Neural progenitor cell (in vitro differentiated cells): ENCODE measurements at regions not wholly inside any gene's neighbourhood (a gene's known extent, or its start where the extent isn't known, plus 50 kb on each side); places are given as distances from the start of the nearest gene placed in this dataset.

Source experiments
- DNase-seq: peaks from one replicate; pipeline ENCODE4 v3.0.0-alpha.2; 2016; ENCODE audit warnings: low spot score
- H2AFZ ChIP-seq: fragments of 200-600 bp; sonication (generic); replicated peaks from 2 replicates; pipeline ENCODE4 v1.6.1; 2016; ENCODE audit warnings: antibody characterized with exemption
- H3F3A ChIP-seq: fragments of 200-600 bp; sonication (generic); 2 replicates; pipeline ENCODE4 v1.6.1; 2016; ENCODE audit warnings: antibody characterized with exemption, low read depth
- H3K27ac ChIP-seq: fragments of 200-600 bp; sonication (generic); 2 replicates; pipeline ENCODE4 v1.5.1; 2016; ENCODE audit warnings: mild to moderate bottlenecking
- H3K27me3 ChIP-seq: fragments of 200-600 bp; sonication (generic); 2 replicates; pipeline ENCODE4 v1.6.1; 2016; ENCODE audit warnings: mild to moderate bottlenecking, moderate library complexity
- H3K36me3 ChIP-seq: fragments of 200-600 bp; sonication (generic); 2 replicates; pipeline ENCODE4 v1.5.1; 2016
- H3K4me1 ChIP-seq: fragments of 200-600 bp; sonication (generic); 2 replicates; pipeline ENCODE4 v1.6.1; 2016; ENCODE audit warnings: mixed run types
- H3K4me2 ChIP-seq: fragments of 200-600 bp; sonication (generic); 2 replicates; pipeline ENCODE4 v1.6.1; 2016
- H3K4me3 ChIP-seq: fragments of 200-600 bp; sonication (generic); 2 replicates; pipeline ENCODE4 v1.5.1; 2016
- H3K79me2 ChIP-seq: fragments of 200-600 bp; sonication (generic); 2 replicates; pipeline ENCODE4 v1.6.1; 2016; ENCODE audit warnings: low read depth
- H3K9ac ChIP-seq: fragments of 200-600 bp; sonication (generic); 2 replicates; pipeline ENCODE4 v1.6.1; 2016
- H3K9me3 ChIP-seq: fragments of 200-600 bp; sonication (generic); 2 replicates; pipeline ENCODE4 v1.5.1; 2016; ENCODE audit warnings: low read depth
- H4K20me1 ChIP-seq: fragments of 200-600 bp; sonication (generic); 2 replicates; pipeline ENCODE4 v1.6.1; 2016; ENCODE audit warnings: low read depth
- H3K27ac Mint-ChIP-seq: 3 replicates; pipeline ENCODE4 v1.8.0; 2021; ENCODE audit warnings: mixed read lengths
- H3K27me3 Mint-ChIP-seq: 2 replicates; pipeline ENCODE4 v1.8.0; 2022; ENCODE audit warnings: low read depth, mild to moderate bottlenecking, inconsistent platforms, moderate library complexity, mixed read lengths; ENCODE audit not compliant: insufficient read depth
- H3K36me3 Mint-ChIP-seq: 3 replicates; pipeline ENCODE4 v1.8.0; 2021; ENCODE audit warnings: mixed read lengths
- H3K4me1 Mint-ChIP-seq: 3 replicates; pipeline ENCODE4 v1.8.0; 2021; ENCODE audit warnings: mixed read lengths
- H3K4me3 Mint-ChIP-seq: 3 replicates; pipeline ENCODE4 v1.8.0; 2021; ENCODE audit warnings: mild to moderate bottlenecking, moderate library complexity, mixed read lengths
- H3K9me3 Mint-ChIP-seq: 3 replicates; pipeline ENCODE4 v1.8.0; 2020; ENCODE audit warnings: mixed read lengths
- CTCF ChIP-seq: fragments of 200-600 bp; sonication (generic); IDR thresholded peaks from 2 replicates; pipeline ENCODE4 v1.5.1; 2017; ENCODE audit warnings: antibody characterized with exemption, mild to moderate bottlenecking
- EZH2 ChIP-seq: fragments of 200-600 bp; sonication (generic); IDR thresholded peaks from 2 replicates; pipeline ENCODE4 v1.6.1; 2017; ENCODE audit warnings: antibody characterized with exemption, mild to moderate bottlenecking, moderate library complexity
- EZH2phosphoT487 ChIP-seq: fragments of 200-600 bp; sonication (generic); IDR thresholded peaks from 2 replicates; pipeline ENCODE4 v1.6.1; 2017; ENCODE audit warnings: antibody characterized with exemption

- peaks cover 5% of the 10 kb centered on the region for H3K4me1 Mint-ChIP-seq
- no peak overlapping the region for H2AFZ ChIP-seq
- H3K36me3 ChIP-seq: no peaks in the 10 kb centered on the region
- H3K4me2 ChIP-seq: no peak overlapping the region
- peaks cover under 1% of the 10 kb centered on the region for H3K9me3 Mint-ChIP-seq
- no peaks in the 10 kb centered on the region for H3K9me3 ChIP-seq
- no peak for DNase-seq
- H3K4me3 Mint-ChIP-seq: no peak overlapping the region
- H3K4me3 ChIP-seq: no peak overlapping the region
- no peaks in the 10 kb centered on the region for H3F3A ChIP-seq
- no peak overlapping the region for H3K9ac ChIP-seq
- no peaks in the 10 kb centered on the region for H3K36me3 Mint-ChIP-seq
- TF ChIP-seq EZH2phosphoT487 (no peak), CTCF (no peak), EZH2 (no peak)
- no peak overlapping the region for H3K27ac ChIP-seq
- no peaks in the 10 kb centered on the region for H4K20me1 ChIP-seq
- no peaks in the 10 kb centered on the region for H3K27me3 ChIP-seq
- H3K4me1 ChIP-seq: no peaks in the 10 kb centered on the region
- H3K27me3 Mint-ChIP-seq: peaks cover 2% of the 10 kb centered on the region
- H3K79me2 ChIP-seq: no peaks in the 10 kb centered on the region
- no peak overlapping the region for H3K27ac Mint-ChIP-seq
Observed at GRCh38 chr16:79814124-79814523, 213.6 kb upstream of the MAF start.

- no peaks in the 10 kb centered on the region for H3K27me3 Mint-ChIP-seq
- Histone ChIP-seq H3K4me2 (no peak overlapping the region), H3K4me1 (peaks cover under 1% of the 10 kb centered on the region), H2AFZ (no peak overlapping the region), H3K4me3 (no peak overlapping the region), H4K20me1 (no peaks in the 10 kb centered on the region), H3K27me3 (no peaks in the 10 kb centered on the region), H3K27ac (no peak overlapping the region), H3K79me2 (no peaks in the 10 kb centered on the region), H3K9me3 (no peaks in the 10 kb centered on the region), H3K9ac (no peak overlapping the region), H3K36me3 (no peaks in the 10 kb centered on the region), H3F3A (no peaks in the 10 kb centered on the region)
- peaks cover 5% of the 10 kb centered on the region for H3K4me1 Mint-ChIP-seq
- DNase-seq: no peak
- H3K27ac Mint-ChIP-seq: no peak overlapping the region
- peaks cover 2% of the 10 kb centered on the region for H3K9me3 Mint-ChIP-seq
- no peak for TF ChIP-seq CTCF
- TF ChIP-seq EZH2phosphoT487: no peak
- no peak for TF ChIP-seq EZH2
- H3K36me3 Mint-ChIP-seq: no peaks in the 10 kb centered on the region
- no peak overlapping the region for H3K4me3 Mint-ChIP-seq
Observed at GRCh38 chr16:79811541-79811940, 211.0 kb upstream of the MAF start.

GRCh38 chr16:79810449-79811189 lies 210.1 kb upstream of the MAF start:
- H3K9me3 ChIP-seq: no peaks in the 10 kb centered on the region
- no peak overlapping the region for H3K4me3 ChIP-seq
- Mint-ChIP-seq H3K4me3 (no peak overlapping the region), H3K36me3 (no peaks in the 10 kb centered on the region), H3K27me3 (peaks cover under 1% of the 10 kb centered on the region), H3K27ac (no peak overlapping the region), H3K9me3 (peaks cover 2% of the 10 kb centered on the region), H3K4me1 (peaks cover 13% of the 10 kb centered on the region)
- H3K4me1 ChIP-seq: peaks cover 10% of the 10 kb centered on the region
- no peak overlapping the region for H3K27ac ChIP-seq
- no peak overlapping the region for H3K4me2 ChIP-seq
- no peak overlapping the region for H3K9ac ChIP-seq
- no peak overlapping the region for H2AFZ ChIP-seq
- no peaks in the 10 kb centered on the region for H3K79me2 ChIP-seq
- no peaks in the 10 kb centered on the region for H3K27me3 ChIP-seq
- no peaks in the 10 kb centered on the region for H4K20me1 ChIP-seq
- TF ChIP-seq CTCF (no peak), EZH2phosphoT487 (no peak), EZH2 (no peak)
- no peaks in the 10 kb centered on the region for H3K36me3 ChIP-seq
- no peak for DNase-seq
- no peaks in the 10 kb centered on the region for H3F3A ChIP-seq
